SK-N-SH (cell line): ENCODE measurements at regions not wholly inside any gene's neighbourhood (a gene's known extent, or its start where the extent isn't known, plus 50 kb on each side); places are given as distances from the start of the nearest gene placed in this dataset.

Experiments
- CTCF ChIA-PET: fragments of 300-600, 350-600 bp; formaldehyde crosslinking; extraction: SDS; loops from one replicate; lab custom pipeline; 2021; lab: Yijun Ruan, JAX
- POLR2A ChIA-PET: fragments of 350-600 bp; sonication (Branson Sonifier 250); formaldehyde crosslinking; extraction: SDS; loops from one replicate; lab custom pipeline; 2020; ENCODE audit warnings: antibody characterized with exemption, inconsistent platforms; lab: Yijun Ruan, JAX
- DNase-seq: peaks from one replicate; pipeline ENCODE4 v3.0.0; 2012
- H2AFZ ChIP-seq: fragments of 200-600 bp; sonication (generic); 2 replicates; pipeline ENCODE4 v1.8.1; 2016; ENCODE audit warnings: antibody characterized with exemption, mild to moderate bottlenecking, low read depth
- H3F3A ChIP-seq: fragments of 200-600 bp; sonication (generic); replicated peaks from 2 replicates; pipeline ENCODE3; 2016; ENCODE audit warnings: antibody characterized with exemption, mild to moderate bottlenecking; ENCODE audit not compliant: insufficient read depth
- H3K27ac ChIP-seq, 2 experiments: fragments of 200-500 bp in 1 of 2; fragments of 200-600 bp in 1 of 2; sonication (Bioruptor generic) in 1 of 2; sonication (generic), shearing (Covaris generic) in 1 of 2; 2 replicates each; pipeline versions ENCODE4 v1.5.1 to v1.6.1; 2014 to 2016; ENCODE audit warnings: low read depth in 2 of 2, inconsistent platforms in 1 of 2, low read length in 1 of 2, mild to moderate bottlenecking in 1 of 2, mixed read lengths in 1 of 2
- H3K27me3 ChIP-seq: fragments of 200-600 bp; sonication (generic), shearing (Covaris generic); 2 replicates; pipeline ENCODE4 v1.6.1; 2016; ENCODE audit warnings: mixed run types; ENCODE audit not compliant: insufficient read depth
- H3K36me3 ChIP-seq, 2 experiments: fragments of 200-500 bp in 1 of 2; fragments of 200-600 bp in 1 of 2; sonication (Bioruptor generic) in 1 of 2; sonication (generic) in 1 of 2; replicated peaks in 1 of 2; 2 replicates each; pipeline versions ENCODE3 to v1.5.1; 2014 to 2016; ENCODE audit warnings: low read length in 1 of 2, mild to moderate bottlenecking in 1 of 2; ENCODE audit not compliant: insufficient read depth in 2 of 2, control insufficient read depth in 1 of 2
- H3K4me1 ChIP-seq, 2 experiments: fragments of 200-500 bp in 1 of 2; fragments of 200-600 bp in 1 of 2; sonication (Bioruptor generic) in 1 of 2; sonication (generic), shearing (Covaris generic) in 1 of 2; 2 replicates each; pipeline versions ENCODE4 v1.5.1 to v1.6.1; 2014 to 2016; ENCODE audit warnings: low read depth in 1 of 2, low read length in 1 of 2, mixed run types in 1 of 2; ENCODE audit not compliant: insufficient read depth in 2 of 2, control insufficient read depth in 1 of 2
- H3K4me2 ChIP-seq: fragments of 200-600 bp; sonication (generic), shearing (Covaris generic); 2 replicates; pipeline ENCODE4 v1.6.1; 2017; ENCODE audit warnings: mixed run types
- H3K4me3 ChIP-seq, 2 experiments: fragments of 200-500 bp in 1 of 2; fragments of 200-600 bp in 1 of 2; sonication (Bioruptor generic) in 1 of 2; sonication (generic), shearing (Covaris generic) in 1 of 2; 2 replicates each; pipeline versions ENCODE4 v1.5.1 to v1.8.1; 2014 to 2016; ENCODE audit warnings: low read depth in 2 of 2, inconsistent platforms in 1 of 2, low read length in 1 of 2, mild to moderate bottlenecking in 1 of 2, mixed read lengths in 1 of 2, moderate library complexity in 1 of 2
- H3K79me2 ChIP-seq: fragments of 200-600 bp; sonication (generic); 2 replicates; pipeline ENCODE4 v1.8.1; 2017; ENCODE audit warnings: mild to moderate bottlenecking; ENCODE audit not compliant: insufficient read depth
- H3K9ac ChIP-seq: fragments of 200-600 bp; sonication (generic); 2 replicates; pipeline ENCODE4 v1.6.1; 2017; ENCODE audit warnings: mixed run types
- H3K9me2 ChIP-seq: fragments of 200-600 bp; sonication (generic); 2 replicates; pipeline ENCODE4 v1.6.1; 2017; ENCODE audit warnings: mixed run types
- H3K9me3 ChIP-seq: fragments of 200-600 bp; sonication (generic); 2 replicates; pipeline ENCODE4 v1.6.1; 2017; ENCODE audit warnings: mixed run types, mild to moderate bottlenecking, moderate library complexity
- H4K20me1 ChIP-seq: fragments of 200-600 bp; sonication (generic); 2 replicates; pipeline ENCODE4 v1.6.1; 2017; ENCODE audit warnings: mild to moderate bottlenecking, mixed run types; ENCODE audit not compliant: insufficient read depth
- CHD2 ChIP-seq: fragments of 150-350 bp; IDR thresholded peaks from 2 replicates; pipeline ENCODE4 v1.6.1; 2018; ENCODE audit warnings: low read length; ENCODE audit not compliant: partially characterized antibody
- EP300 ChIP-seq, 2 experiments: IDR thresholded peaks; 2 replicates each; pipeline versions ENCODE4 v1.4.0 to v1.6.1; 2012; ENCODE audit warnings: borderline replicate concordance in 1 of 2, low read depth in 1 of 2, low read length in 1 of 2
- EZH2phosphoT487 ChIP-seq: fragments of 200-600 bp; sonication (generic); IDR thresholded peaks from 2 replicates; pipeline ENCODE4 v1.6.1; 2017; ENCODE audit warnings: low read depth, mixed run types, mild to moderate bottlenecking, antibody characterized with exemption, moderate library complexity, borderline replicate concordance
- FOXJ3 ChIP-seq: sonication (generic); formaldehyde crosslinking; IDR thresholded peaks from 2 replicates; pipeline ENCODE4 v1.5.1; 2020; ENCODE audit warnings: mild to moderate bottlenecking, missing genetic modification reagents
- JUND ChIP-seq: IDR thresholded peaks from 2 replicates; pipeline ENCODE4 v1.4.0; 2012
- MAX ChIP-seq: IDR thresholded peaks from 2 replicates; pipeline ENCODE4 v1.4.0; 2012; ENCODE audit warnings: low read depth
- MEF2A ChIP-seq: IDR thresholded peaks from 2 replicates; pipeline ENCODE4 v1.4.0; 2012; ENCODE audit warnings: low read depth, borderline replicate concordance
- MXI1 ChIP-seq: IDR thresholded peaks from 2 replicates; pipeline ENCODE4 v1.6.1; 2012; ENCODE audit warnings: mild to moderate bottlenecking, low read depth, low read length, improper control_type of control experiment
- POLR2AphosphoS5 ChIP-seq: IDR thresholded peaks from 2 replicates; pipeline ENCODE4 v1.6.1; 2012; ENCODE audit warnings: low read depth, low read length
- RFX5 ChIP-seq: IDR thresholded peaks from 2 replicates; pipeline ENCODE4 v1.6.1; 2012; ENCODE audit warnings: mild to moderate bottlenecking, improper control_type of control experiment, low read length
- RXRA ChIP-seq: IDR thresholded peaks from 2 replicates; pipeline ENCODE4 v1.4.0; 2012; ENCODE audit warnings: low read depth, mild to moderate bottlenecking, borderline replicate concordance
- SIN3A ChIP-seq: IDR thresholded peaks from 2 replicates; pipeline ENCODE4 v1.6.1; 2012; ENCODE audit warnings: low read depth, mild to moderate bottlenecking, low read length, moderate library complexity, borderline replicate concordance
- SMC3 ChIP-seq: IDR thresholded peaks from 2 replicates; pipeline ENCODE4 v1.6.1; 2012; ENCODE audit warnings: low read depth, low read length, improper control_type of control experiment
- TCF12 ChIP-seq: IDR thresholded peaks from 2 replicates; pipeline ENCODE4 v1.4.0; 2012
- WGBS: methylation state at CpG from one replicate; pipeline ENCODE4 v1.1.6; 2017; ENCODE audit warnings: low lambda C conversion rate; 5-methylcytosine and 5-hydroxymethylcytosine counted together
- TF ChIP-seq, protein P1 (sequence below): fragments of 150-350 bp; IDR thresholded peaks from 2 replicates; pipeline ENCODE4 v1.6.1; 2017; ENCODE audit warnings: antibody characterized with exemption, low read length, low read depth, borderline replicate concordance
- TF ChIP-seq, protein P2 (sequence below): IDR thresholded peaks from 2 replicates; pipeline ENCODE4 v1.4.0; 2012; ENCODE audit warnings: low read depth, borderline replicate concordance
- TF ChIP-seq, protein P3 (sequence below): IDR thresholded peaks from 2 replicates; pipeline ENCODE4 v1.4.0; 2012; ENCODE audit warnings: low read depth, borderline replicate concordance

DNA sequence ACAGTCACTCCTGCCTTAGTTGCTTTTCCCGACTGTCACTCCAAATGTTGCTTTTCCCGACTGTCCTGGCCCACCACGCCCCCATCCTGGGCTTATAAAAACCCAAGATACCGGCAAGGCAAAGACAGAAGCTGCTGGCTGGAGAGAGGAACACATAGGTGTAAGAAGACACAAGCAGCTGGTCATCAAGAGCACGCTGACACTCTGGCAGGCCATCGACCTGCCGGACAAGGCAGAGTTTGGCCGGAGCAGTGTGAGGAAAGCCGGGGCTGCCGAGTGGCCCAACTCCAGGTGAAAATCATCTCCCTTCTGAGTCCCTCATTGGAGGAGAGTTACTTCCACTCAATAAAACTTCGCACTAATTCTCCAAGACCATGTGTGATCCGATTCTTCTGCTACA lies 349.5 kb downstream of the SLITRK1 start:
- H3K79me2 ChIP-seq = no peaks in the 10 kb centered on the region
- H3F3A ChIP-seq = no peaks in the 10 kb centered on the region
- H3K9me3 ChIP-seq = no peaks in the 10 kb centered on the region
- no peak overlapping the region for H3K4me2 ChIP-seq
- H3K27me3 ChIP-seq = no peaks in the 10 kb centered on the region
- ChIA-PET POLR2A (no interaction called here), CTCF (no interaction called here)
- no peak overlapping the region for H3K4me3 ChIP-seq
- H3K4me1 ChIP-seq = no peaks in the 10 kb centered on the region
- H2AFZ ChIP-seq = no peak overlapping the region
- no peaks in the 10 kb centered on the region for H3K36me3 ChIP-seq
- TF ChIP-seq TCF12 = no peak
- TF ChIP-seq CHD2 = no peak
- no peak for TF ChIP-seq MXI1
- TF ChIP-seq, protein P1, sequence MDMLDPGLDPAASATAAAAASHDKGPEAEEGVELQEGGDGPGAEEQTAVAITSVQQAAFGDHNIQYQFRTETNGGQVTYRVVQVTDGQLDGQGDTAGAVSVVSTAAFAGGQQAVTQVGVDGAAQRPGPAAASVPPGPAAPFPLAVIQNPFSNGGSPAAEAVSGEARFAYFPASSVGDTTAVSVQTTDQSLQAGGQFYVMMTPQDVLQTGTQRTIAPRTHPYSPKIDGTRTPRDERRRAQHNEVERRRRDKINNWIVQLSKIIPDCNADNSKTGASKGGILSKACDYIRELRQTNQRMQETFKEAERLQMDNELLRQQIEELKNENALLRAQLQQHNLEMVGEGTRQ = no peak
- TF ChIP-seq RXRA = no peak
- TF ChIP-seq FOXJ3 = no peak
- no peak for TF ChIP-seq MEF2A
- no peak for TF ChIP-seq MAX
- TF ChIP-seq SMC3 = no peak
- TF ChIP-seq JUND = no peak
- TF ChIP-seq POLR2AphosphoS5 = no peak
- TF ChIP-seq, protein P2, sequence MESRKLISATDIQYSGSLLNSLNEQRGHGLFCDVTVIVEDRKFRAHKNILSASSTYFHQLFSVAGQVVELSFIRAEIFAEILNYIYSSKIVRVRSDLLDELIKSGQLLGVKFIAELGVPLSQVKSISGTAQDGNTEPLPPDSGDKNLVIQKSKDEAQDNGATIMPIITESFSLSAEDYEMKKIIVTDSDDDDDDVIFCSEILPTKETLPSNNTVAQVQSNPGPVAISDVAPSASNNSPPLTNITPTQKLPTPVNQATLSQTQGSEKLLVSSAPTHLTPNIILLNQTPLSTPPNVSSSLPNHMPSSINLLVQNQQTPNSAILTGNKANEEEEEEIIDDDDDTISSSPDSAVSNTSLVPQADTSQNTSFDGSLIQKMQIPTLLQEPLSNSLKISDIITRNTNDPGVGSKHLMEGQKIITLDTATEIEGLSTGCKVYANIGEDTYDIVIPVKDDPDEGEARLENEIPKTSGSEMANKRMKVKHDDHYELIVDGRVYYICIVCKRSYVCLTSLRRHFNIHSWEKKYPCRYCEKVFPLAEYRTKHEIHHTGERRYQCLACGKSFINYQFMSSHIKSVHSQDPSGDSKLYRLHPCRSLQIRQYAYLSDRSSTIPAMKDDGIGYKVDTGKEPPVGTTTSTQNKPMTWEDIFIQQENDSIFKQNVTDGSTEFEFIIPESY = no peak
- TF ChIP-seq EP300 (IDR thresholded peaks at IDR 0.05; ENCODE audit: borderline replicate concordance in 1 of 2, low read depth in 1 of 2, low read length in 1 of 2) = no peak
- TF ChIP-seq EZH2phosphoT487 = no peak
- no peak for TF ChIP-seq SIN3A
- TF ChIP-seq, protein P3, sequence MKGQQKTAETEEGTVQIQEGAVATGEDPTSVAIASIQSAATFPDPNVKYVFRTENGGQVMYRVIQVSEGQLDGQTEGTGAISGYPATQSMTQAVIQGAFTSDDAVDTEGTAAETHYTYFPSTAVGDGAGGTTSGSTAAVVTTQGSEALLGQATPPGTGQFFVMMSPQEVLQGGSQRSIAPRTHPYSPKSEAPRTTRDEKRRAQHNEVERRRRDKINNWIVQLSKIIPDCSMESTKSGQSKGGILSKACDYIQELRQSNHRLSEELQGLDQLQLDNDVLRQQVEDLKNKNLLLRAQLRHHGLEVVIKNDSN = no peak
- TF ChIP-seq RFX5 = no peak
- 16% methylated on average over 10 of the region's 12 CpGs for WGBS
- H3K9ac ChIP-seq = no peak overlapping the region
- DNase-seq = no peak
- H3K27ac ChIP-seq = no peak overlapping the region
- H4K20me1 ChIP-seq = no peaks in the 10 kb centered on the region
- no peaks in the 10 kb centered on the region for H3K9me2 ChIP-seq
